ENCODE measurements at regions not wholly inside any gene's neighbourhood (a gene's known extent, or its start where the extent isn't known, plus 50 kb on each side); places are given as distances from the start of the nearest gene placed in this dataset.
"Not testable (repeated sequence)": the region's sequence is repeated elsewhere in the genome, so short reads cannot be mapped to it uniquely, and the experiment has no call there.

DNA sequence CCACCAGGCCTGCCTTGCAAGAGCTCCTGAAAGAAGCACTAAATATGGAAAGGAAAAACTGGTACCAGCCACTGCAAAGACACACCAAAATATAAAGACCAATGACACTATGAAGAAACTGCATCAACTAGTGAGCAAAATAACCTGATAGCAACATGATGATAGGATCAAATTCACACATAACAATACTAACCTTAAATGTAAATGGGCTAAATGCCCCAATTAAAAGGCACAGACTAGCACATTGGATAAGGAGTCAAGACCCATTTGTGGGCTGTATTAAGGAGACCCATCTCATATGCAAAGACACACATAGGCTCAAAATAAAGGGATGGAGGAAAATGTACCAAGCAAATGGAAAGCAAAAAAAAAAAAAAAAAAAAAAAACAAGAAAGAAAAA is 141.8 kb upstream of the VIPR2 start:
- H3K27ac ChIP-seq (ENCODE audit: extremely low read length, insufficient read depth, low read length); H2AFZ ChIP-seq (ENCODE audit: low read length); CTCF ChIA-PET (ENCODE audit: low intra/inter-chr PET ratio, low total read pairs); H3K79me2 ChIP-seq (ENCODE audit: insufficient read depth, low read length); intact Hi-C loops (cut with micrococcal nuclease; ENCODE audit: unreplicated experiment); H3K36me3 ChIP-seq (replicated peaks in 1 of 2; ENCODE audit: control insufficient read depth in 1 of 2, insufficient read depth in 2 of 2, low read length in 2 of 2); H3K4me1 ChIP-seq (ENCODE audit: insufficient read depth, low read length); H3K27me3 ChIP-seq (ENCODE audit: control insufficient read depth in 1 of 2, insufficient read depth in 2 of 2, low read length in 2 of 2); H3K4me3 ChIP-seq (replicated peaks in 1 of 3; ENCODE audit: insufficient read depth in 1 of 3, low read depth in 2 of 3, low read length in 3 of 3); FAIRE-seq; BruUV-seq (replicated peaks); ATAC-seq; in situ Hi-C loops (cut with HindIII; ENCODE audit: extremely low pct_ligation_motif_present, low pct_unique_long_range_greater_than_20kb); DNase-seq (ENCODE audit: low spot score); H4K20me1 ChIP-seq (ENCODE audit: insufficient read depth, low read length); H3K9me3 ChIP-seq (ENCODE audit: low read length); POLR2A ChIA-PET; H3K9ac ChIP-seq (ENCODE audit: insufficient read depth, low read depth, low read length); H3K4me2 ChIP-seq (ENCODE audit: low read depth, low read length): not testable (repeated sequence)

DNA sequence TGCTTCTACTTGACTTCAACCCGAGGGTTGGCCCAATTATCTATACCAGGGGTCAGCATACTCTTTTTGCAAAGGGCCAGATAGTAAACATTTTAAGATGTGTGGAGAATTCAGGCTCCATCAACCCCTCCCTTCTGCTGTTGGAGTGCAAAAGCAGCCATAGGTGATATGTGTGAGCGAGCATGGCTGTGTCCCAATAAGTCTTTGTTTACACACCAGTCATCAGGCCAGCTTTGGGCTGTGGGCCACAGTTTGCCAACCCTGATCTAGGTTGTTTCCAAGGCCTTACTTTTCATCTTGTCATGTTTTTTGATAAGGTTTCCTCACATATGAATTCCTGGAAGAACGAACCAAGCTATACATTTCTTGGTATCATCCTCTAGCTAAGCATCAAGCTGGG is 136.9 kb upstream of the VIPR2 start:
- 14% methylated on average over 2 of the region's 3 CpGs for WGBS (ENCODE audit: low lambda C conversion rate)
- no peak overlapping the region for H3K4me2 ChIP-seq (ENCODE audit: low read depth, low read length)
- no peaks in the 10 kb centered on the region; the same call in 1 of the 2 replicates for H3K9me3 ChIP-seq (ENCODE audit: low read length)
- ATAC-seq: no peak
- ChIA-PET CTCF (ENCODE audit: low intra/inter-chr PET ratio, low total read pairs) (no interaction called here), POLR2A (no interaction called here)
- DNase-seq (ENCODE audit: low spot score): no peak
- H3K9ac ChIP-seq (ENCODE audit: insufficient read depth, low read depth, low read length): no peak overlapping the region
- H3K27ac ChIP-seq (ENCODE audit: extremely low read length, insufficient read depth, low read length): no peak overlapping the region
- H2AFZ ChIP-seq (ENCODE audit: low read length): no peak overlapping the region
- H3K79me2 ChIP-seq (ENCODE audit: insufficient read depth, low read length): no peaks in the 10 kb centered on the region
- intact Hi-C loops (cut with micrococcal nuclease; ENCODE audit: unreplicated experiment): no loop called here
- no peak overlapping the region for H3K4me3 ChIP-seq (replicated peaks in 1 of 3; ENCODE audit: insufficient read depth in 1 of 3, low read depth in 2 of 3, low read length in 3 of 3)
- H4K20me1 ChIP-seq (ENCODE audit: insufficient read depth, low read length): no peaks in the 10 kb centered on the region
- no peak for FAIRE-seq
- no peaks in the 10 kb centered on the region for H3K36me3 ChIP-seq (replicated peaks in 1 of 2; ENCODE audit: control insufficient read depth in 1 of 2, insufficient read depth in 2 of 2, low read length in 2 of 2)
- BruUV-seq (replicated peaks): no TSS peak
- no peaks in the 10 kb centered on the region for H3K4me1 ChIP-seq (ENCODE audit: insufficient read depth, low read length)
- in situ Hi-C loops (cut with HindIII; ENCODE audit: extremely low pct_ligation_motif_present, low pct_unique_long_range_greater_than_20kb): no loop called here
- no peaks in the 10 kb centered on the region for H3K27me3 ChIP-seq (ENCODE audit: control insufficient read depth in 1 of 2, insufficient read depth in 2 of 2, low read length in 2 of 2)
- no peak for TF ChIP-seq ZNF34 (CRISPR knock-in tag; IDR thresholded peaks at IDR 0.05; ENCODE audit: borderline replicate concordance)
- no peak for TF ChIP-seq ZMYM3 (CRISPR knock-in tag; IDR thresholded peaks at IDR 0.05)
- no peak for TF ChIP-seq ZMYM2 (CRISPR knock-in tag; IDR thresholded peaks at IDR 0.05)
- TF ChIP-seq ZBTB38 (CRISPR knock-in tag; IDR thresholded peaks at IDR 0.05): no peak
- no peak for TF ChIP-seq ZBTB3 (CRISPR knock-in tag; IDR thresholded peaks at IDR 0.05; ENCODE audit: borderline replicate concordance, low read depth)
- TF ChIP-seq, protein P1, sequence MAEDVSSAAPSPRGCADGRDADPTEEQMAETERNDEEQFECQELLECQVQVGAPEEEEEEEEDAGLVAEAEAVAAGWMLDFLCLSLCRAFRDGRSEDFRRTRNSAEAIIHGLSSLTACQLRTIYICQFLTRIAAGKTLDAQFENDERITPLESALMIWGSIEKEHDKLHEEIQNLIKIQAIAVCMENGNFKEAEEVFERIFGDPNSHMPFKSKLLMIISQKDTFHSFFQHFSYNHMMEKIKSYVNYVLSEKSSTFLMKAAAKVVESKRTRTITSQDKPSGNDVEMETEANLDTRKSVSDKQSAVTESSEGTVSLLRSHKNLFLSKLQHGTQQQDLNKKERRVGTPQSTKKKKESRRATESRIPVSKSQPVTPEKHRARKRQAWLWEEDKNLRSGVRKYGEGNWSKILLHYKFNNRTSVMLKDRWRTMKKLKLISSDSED (CRISPR knock-in tag; IDR thresholded peaks at IDR 0.05): no peak
- no peak for TF ChIP-seq EHMT2 (IDR thresholded peaks at IDR 0.05; ENCODE audit: borderline replicate concordance, low read depth, low read length)
- TF ChIP-seq, protein P2, sequence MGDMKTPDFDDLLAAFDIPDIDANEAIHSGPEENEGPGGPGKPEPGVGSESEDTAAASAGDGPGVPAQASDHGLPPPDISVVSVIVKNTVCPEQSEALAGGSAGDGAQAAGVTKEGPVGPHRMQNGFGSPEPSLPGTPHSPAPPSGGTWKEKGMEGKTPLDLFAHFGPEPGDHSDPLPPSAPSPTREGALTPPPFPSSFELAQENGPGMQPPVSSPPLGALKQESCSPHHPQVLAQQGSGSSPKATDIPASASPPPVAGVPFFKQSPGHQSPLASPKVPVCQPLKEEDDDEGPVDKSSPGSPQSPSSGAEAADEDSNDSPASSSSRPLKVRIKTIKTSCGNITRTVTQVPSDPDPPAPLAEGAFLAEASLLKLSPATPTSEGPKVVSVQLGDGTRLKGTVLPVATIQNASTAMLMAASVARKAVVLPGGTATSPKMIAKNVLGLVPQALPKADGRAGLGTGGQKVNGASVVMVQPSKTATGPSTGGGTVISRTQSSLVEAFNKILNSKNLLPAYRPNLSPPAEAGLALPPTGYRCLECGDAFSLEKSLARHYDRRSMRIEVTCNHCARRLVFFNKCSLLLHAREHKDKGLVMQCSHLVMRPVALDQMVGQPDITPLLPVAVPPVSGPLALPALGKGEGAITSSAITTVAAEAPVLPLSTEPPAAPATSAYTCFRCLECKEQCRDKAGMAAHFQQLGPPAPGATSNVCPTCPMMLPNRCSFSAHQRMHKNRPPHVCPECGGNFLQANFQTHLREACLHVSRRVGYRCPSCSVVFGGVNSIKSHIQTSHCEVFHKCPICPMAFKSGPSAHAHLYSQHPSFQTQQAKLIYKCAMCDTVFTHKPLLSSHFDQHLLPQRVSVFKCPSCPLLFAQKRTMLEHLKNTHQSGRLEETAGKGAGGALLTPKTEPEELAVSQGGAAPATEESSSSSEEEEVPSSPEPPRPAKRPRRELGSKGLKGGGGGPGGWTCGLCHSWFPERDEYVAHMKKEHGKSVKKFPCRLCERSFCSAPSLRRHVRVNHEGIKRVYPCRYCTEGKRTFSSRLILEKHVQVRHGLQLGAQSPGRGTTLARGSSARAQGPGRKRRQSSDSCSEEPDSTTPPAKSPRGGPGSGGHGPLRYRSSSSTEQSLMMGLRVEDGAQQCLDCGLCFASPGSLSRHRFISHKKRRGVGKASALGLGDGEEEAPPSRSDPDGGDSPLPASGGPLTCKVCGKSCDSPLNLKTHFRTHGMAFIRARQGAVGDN (CRISPR knock-in tag; IDR thresholded peaks at IDR 0.05): no peak
- no peak for TF ChIP-seq HOXA3 (CRISPR knock-in tag; IDR thresholded peaks at IDR 0.05)
- TF ChIP-seq, protein P3, sequence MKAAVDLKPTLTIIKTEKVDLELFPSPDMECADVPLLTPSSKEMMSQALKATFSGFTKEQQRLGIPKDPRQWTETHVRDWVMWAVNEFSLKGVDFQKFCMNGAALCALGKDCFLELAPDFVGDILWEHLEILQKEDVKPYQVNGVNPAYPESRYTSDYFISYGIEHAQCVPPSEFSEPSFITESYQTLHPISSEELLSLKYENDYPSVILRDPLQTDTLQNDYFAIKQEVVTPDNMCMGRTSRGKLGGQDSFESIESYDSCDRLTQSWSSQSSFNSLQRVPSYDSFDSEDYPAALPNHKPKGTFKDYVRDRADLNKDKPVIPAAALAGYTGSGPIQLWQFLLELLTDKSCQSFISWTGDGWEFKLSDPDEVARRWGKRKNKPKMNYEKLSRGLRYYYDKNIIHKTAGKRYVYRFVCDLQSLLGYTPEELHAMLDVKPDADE (CRISPR knock-in tag; IDR thresholded peaks at IDR 0.05): no peak
- no peak for TF ChIP-seq ZFP62 (CRISPR knock-in tag; IDR thresholded peaks at IDR 0.05)
- TF ChIP-seq, protein P4, sequence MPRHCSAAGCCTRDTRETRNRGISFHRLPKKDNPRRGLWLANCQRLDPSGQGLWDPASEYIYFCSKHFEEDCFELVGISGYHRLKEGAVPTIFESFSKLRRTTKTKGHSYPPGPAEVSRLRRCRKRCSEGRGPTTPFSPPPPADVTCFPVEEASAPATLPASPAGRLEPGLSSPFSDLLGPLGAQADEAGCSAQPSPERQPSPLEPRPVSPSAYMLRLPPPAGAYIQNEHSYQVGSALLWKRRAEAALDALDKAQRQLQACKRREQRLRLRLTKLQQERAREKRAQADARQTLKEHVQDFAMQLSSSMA (CRISPR knock-in tag; IDR thresholded peaks at IDR 0.05): no peak
